NCI-H146 treated with DMSO at 0.1 percent for 48 hours (cell line): ENCODE measurements at regions not wholly inside any gene's neighbourhood (a gene's known extent, or its start where the extent isn't known, plus 50 kb on each side); places are given as distances from the start of the nearest gene placed in this dataset.

Experiments used
- DNase-seq: peaks from one replicate; lab custom pipeline; 2025; ENCODE audit not compliant: unreplicated experiment; lab: John Stamatoyannopoulos, UW

GRCh38 chr5:67353500-67354450, 157.2 kb upstream of the CD180 start:
- no peak for DNase-seq

- peak; percentile 25 for DNase-seq
Measured at GRCh38 chr5:67350618-67351201, 154.1 kb upstream of the CD180 start.

DNA sequence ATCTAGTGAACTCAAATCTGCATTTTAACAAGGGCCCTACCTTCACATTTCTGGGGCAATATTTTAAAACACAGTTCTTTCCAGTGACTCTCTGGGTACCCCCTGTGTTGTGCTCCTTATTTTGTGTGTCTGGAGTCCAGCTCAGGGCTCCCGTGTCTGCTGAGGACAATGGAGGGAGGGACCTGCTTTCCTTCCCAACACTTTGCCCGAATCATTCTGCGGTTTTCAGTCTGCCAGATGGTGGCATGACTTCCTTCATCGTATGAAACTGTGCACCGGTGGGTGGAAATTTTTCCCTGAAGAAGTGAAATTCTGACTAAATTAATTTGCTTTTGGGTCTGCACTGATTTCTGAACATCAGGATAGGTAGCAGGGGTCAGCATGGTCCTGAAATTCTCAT, 153.6 kb upstream of the CD180 start:
- DNase-seq, result peak; percentile 25

GRCh38 chr5:67347821-67348220, 151.2 kb upstream of the CD180 start:
- no peak for DNase-seq

DNA sequence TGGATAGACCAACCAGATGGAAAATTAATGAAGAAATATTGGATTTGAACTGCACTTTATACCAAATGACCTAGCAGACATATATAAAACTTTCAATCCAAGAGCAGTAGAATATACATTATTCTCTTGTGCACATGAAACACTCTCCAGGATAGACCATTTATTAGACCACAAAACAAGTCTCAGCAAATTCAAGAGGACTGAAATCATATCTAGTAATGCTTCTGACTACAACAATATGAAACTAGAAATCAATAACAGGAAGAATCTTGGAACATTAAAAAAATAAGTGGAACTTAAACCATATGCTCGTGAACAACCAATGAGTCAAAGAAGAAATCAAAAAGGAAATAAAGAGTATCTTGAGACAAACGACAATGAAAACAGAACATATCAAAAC, 150.0 kb upstream of the CD180 start:
- no peak for DNase-seq

- DNase-seq, result no peak
Measured at GRCh38 chr5:67344870-67345269, 148.3 kb upstream of the CD180 start.

DNA sequence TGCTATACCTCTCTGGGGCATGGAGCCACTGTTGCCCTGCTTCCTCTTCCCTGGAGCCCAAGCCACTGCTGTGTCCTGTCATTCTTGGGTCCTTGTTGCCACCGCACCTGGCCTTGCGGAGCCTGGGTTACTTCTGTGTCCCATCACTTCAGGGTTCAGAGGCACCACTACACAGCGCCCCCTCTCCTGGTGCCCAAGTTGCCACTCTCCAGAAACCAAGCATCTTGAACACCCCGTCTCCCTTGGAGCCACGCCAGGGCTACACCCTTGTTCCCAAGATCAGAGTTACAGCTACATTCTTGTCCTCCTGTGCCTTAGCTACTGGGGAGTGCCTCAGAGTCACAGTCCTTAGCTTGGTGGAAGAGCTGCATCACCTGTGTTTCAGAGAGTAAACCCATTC, 147.2 kb upstream of the CD180 start:
- no peak for DNase-seq

- DNase-seq, result no peak
Measured at GRCh38 chr5:67341478-67341877, 144.9 kb upstream of the CD180 start.

DNA sequence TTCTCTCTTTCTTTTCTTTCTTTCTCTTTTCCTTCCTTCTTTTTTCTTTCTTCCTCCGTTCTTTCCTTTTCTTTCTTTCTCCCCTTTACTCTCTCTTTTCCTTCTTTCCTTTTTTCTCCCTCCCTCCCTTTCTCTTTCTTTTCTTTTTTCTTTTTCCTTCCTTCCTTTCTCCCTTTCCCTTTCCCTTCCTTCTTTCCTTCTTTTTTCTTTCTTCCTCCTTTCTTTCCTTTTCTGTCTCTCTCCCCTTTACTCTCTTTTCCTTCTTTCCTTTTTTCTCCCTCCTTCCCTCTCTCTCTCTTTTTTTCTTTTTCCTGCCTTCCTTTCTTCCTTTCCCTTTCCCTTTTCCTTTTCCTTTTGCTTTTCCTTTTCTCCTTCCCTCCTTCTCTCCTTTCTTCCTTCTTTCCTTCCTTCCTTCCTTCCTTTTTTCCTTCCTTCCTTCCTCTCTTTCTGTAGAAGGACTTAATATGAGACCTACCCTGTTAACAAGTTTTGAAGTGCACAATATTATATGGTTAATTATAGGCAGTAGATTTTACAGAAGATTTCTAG, 142.7 kb upstream of the CD180 start:
- no peak for DNase-seq

DNA sequence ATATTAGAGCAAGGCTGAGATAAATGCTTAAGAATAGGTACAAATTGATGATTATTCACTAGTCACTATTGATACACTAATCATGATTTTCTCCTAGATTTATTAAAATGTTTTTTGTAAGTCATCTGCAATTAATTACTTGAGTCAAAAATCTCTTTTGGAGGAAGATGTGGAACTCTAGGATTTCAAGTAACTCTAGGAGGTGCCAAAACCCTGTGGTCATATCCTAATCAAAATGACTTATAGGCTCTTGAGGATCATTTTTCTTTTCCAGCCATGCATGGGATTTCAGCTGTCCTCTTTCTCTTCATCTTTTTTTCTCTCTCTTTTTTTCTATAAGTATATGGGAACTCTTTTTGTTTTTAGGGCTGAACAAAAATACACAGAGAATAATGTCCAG, 141.8 kb upstream of the CD180 start:
- no peak for DNase-seq

GRCh38 chr5:67337751-67338150, 141.2 kb upstream of the CD180 start:
- no peak for DNase-seq

DNA sequence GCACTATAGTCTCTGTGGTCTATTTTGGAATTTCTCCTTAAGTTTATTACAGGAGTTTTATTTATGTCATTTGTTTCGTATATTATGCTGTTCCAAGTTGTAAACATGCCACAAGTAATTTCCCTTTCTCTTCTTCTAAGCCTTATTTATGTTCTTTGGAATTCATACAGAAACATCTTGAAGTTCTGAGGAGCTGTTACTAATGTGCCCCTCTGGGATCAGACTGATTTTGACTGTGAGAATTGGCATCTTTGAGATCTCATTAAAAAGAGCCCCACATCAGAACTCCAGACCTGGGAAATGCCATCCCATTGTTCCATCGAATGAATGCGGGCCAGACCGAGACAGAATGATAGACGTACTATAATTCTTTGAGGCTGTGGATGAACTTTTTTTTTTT, 138.8 kb upstream of the CD180 start:
- DNase-seq, result no peak

GRCh38 chr5:67334373-67334772, 137.8 kb upstream of the CD180 start:
- DNase-seq, result no peak

DNA sequence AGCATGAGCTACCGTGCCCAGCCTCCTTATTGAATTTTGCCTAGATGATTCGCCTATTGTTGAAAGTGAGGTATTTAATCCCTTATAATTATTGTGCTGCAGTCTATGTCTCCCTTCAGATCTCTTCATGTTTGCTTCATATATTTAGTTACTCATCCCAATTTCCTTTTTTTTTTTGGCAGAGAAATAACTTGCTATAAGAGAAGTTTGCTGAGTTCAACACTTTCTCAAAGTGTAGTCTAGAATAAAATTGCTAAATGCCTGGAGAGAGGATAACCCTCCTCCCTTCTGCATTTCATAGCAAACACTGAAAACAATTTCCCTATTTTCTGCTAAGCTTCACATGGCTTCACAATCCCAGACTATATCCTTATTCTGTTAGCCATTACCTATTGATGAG, 136.6 kb upstream of the CD180 start:
- DNase-seq, result no peak

DNA sequence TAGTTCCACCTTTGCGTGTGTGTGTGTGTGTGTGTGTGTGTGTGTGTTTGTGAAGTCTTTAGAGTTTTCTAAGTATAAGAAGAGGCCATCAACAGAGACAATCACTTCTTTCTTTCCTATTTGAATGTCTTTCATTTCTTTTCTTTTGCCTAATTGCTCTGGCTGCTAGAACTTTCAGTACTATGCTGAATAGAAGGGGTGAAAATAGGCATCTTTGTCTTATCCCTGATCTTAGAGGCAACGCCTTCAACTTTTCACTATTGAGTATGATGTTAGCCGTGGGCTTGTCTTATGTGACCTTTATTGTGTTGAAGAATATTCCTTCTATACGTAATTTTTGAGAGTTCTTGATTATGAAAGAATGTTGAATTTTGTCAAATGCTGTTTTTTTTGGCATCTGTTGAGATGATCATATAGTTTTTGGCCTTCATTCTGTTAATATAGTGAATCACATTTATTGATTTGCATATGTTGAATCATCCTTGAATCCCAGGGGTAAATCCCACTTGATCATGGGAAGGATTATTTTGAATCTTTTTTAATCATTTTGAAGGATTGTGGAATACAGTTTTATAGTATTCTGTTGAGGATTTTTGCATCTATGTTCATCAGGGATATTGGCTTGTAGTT, 134.8 kb upstream of the CD180 start:
- DNase-seq, result no peak

- DNase-seq, result no peak
Measured at GRCh38 chr5:67319935-67320725, 123.5 kb upstream of the CD180 start.

- no peak for DNase-seq
Measured at GRCh38 chr5:67318746-67319145, 122.1 kb upstream of the CD180 start.

- DNase-seq, result no peak
Measured at GRCh38 chr5:67317603-67318002, 121.0 kb upstream of the CD180 start.

DNA sequence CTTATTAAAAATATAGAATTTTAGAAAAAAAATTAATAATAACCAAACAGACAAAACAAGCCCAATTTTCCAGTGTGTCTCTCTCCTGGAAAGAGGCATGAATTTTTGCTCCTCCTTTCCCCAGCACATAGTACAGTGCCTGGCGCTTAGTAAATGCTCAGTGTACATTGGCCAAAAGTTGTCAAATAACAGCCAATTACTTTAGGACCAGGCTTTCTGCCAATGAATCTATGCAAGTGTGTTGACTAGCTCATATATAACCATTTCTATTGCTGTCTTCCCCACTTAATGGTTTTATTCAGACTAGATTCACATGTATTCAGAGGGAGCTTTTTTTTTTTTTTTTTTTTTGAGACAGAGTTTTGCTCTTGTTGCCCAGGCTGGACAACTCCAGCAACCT, 120.1 kb upstream of the CD180 start:
- no peak for DNase-seq

DNA sequence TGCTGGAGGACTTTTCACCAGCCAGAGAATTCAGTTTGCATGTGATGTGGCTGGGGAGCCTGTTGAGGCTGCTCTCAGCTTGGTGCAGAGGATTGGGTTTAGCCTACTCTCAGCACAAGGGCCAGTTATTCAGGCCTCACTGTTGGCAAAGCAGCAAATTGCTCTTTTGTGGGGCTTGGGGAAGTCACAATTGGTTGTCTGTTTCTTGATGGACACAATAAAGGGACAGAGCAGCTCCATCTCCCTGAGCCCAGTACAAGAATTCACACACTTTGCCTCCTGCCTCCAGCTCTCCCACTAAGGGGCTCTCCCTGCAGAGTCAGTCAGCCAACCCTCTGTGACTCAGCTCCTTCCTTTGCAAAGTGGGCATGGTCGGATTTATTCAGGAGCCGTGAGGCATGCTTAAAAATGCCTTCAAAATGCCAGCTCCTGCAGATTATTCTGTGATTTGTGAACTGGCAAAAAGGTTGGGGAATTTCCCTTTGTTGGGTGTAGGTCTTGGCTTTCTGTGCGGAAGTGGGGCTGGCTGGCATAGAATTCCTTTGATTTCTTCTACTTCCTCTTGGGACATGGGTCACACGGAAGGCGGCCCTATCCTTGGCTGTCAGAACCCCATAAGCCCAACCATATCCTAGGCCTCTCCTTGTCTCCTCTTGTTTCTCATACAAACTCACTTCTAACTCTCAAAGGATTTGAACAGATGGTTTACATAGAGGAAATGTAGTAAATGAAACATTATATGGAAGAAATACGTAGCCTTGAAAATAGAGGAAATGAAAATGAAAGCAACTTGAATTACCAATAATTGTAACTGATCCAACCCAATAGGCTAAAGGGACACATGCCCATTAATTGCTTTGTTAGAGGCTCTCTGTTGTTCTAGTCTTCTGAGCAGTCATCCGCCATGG, 118.7 kb upstream of the CD180 start:
- no peak for DNase-seq
